ENCODE measurements at regions not wholly inside any gene's neighbourhood (a gene's known extent, or its start where the extent isn't known, plus 50 kb on each side); places are given as distances from the start of the nearest gene placed in this dataset.

- Histone ChIP-seq H3K36me3 (no peaks in the 10 kb centered on the region), H3K27me3 (no peaks in the 10 kb centered on the region), H3K4me1 (ENCODE audit: low read depth) (no peaks in the 10 kb centered on the region), H3K4me3 (no peak overlapping the region), H3K9me3 (ENCODE audit: low read depth) (no peaks in the 10 kb centered on the region), H3K27ac (no peak overlapping the region)
- no peak for DNase-seq (ENCODE audit: low read depth in 1 of 2, low spot score in 1 of 2)
- TF ChIP-seq CTCF (IDR thresholded peaks at IDR 0.05; ENCODE audit: low read depth, low read length) = no peak
Measured at GRCh38 chr5:164881442-164881841, 1376.0 kb downstream of the MAT2B start.

GRCh38 chr5:164885179-164885578, 1379.8 kb downstream of the MAT2B start:
- Histone ChIP-seq H3K27me3 (no peaks in the 10 kb centered on the region), H3K4me1 (ENCODE audit: low read depth) (no peaks in the 10 kb centered on the region), H3K27ac (no peak overlapping the region), H3K4me3 (no peak overlapping the region), H3K9me3 (ENCODE audit: low read depth) (no peaks in the 10 kb centered on the region), H3K36me3 (no peaks in the 10 kb centered on the region)
- no peak for TF ChIP-seq CTCF (IDR thresholded peaks at IDR 0.05; ENCODE audit: low read depth, low read length)
- no peak for DNase-seq (ENCODE audit: low read depth in 1 of 2, low spot score in 1 of 2)

GRCh38 chr5:164893071-164893470, 1387.7 kb downstream of the MAT2B start:
- H3K4me3 ChIP-seq = no peak overlapping the region
- no peaks in the 10 kb centered on the region for H3K27me3 ChIP-seq
- H3K36me3 ChIP-seq = no peaks in the 10 kb centered on the region
- TF ChIP-seq CTCF (IDR thresholded peaks at IDR 0.05; ENCODE audit: low read depth, low read length) = no peak
- DNase-seq (ENCODE audit: low read depth in 1 of 2, low spot score in 1 of 2) = no peak
- no peak overlapping the region for H3K27ac ChIP-seq
- no peaks in the 10 kb centered on the region for H3K9me3 ChIP-seq (ENCODE audit: low read depth)
- no peaks in the 10 kb centered on the region for H3K4me1 ChIP-seq (ENCODE audit: low read depth)

- no peak for TF ChIP-seq CTCF (IDR thresholded peaks at IDR 0.05; ENCODE audit: low read depth, low read length)
Measured at GRCh38 chr5:164898705-164899104, 1393.3 kb downstream of the MAT2B start.

GRCh38 chr5:164909673-164910072, 1404.3 kb downstream of the MAT2B start:
- DNase-seq (ENCODE audit: low read depth in 1 of 2, low spot score in 1 of 2) = no peak
- no peak for TF ChIP-seq CTCF (IDR thresholded peaks at IDR 0.05; ENCODE audit: low read depth, low read length)
- Histone ChIP-seq H3K36me3 (no peaks in the 10 kb centered on the region), H3K4me3 (no peak overlapping the region), H3K9me3 (ENCODE audit: low read depth) (no peaks in the 10 kb centered on the region), H3K27ac (no peak overlapping the region), H3K4me1 (ENCODE audit: low read depth) (no peaks in the 10 kb centered on the region), H3K27me3 (no peaks in the 10 kb centered on the region)

More at GRCh38 chr5:164898705-164899104, 1393.3 kb downstream of the MAT2B start:
- Histone ChIP-seq H3K27ac (no peak overlapping the region), H3K9me3 (ENCODE audit: low read depth) (no peaks in the 10 kb centered on the region), H3K4me3 (no peak overlapping the region), H3K36me3 (no peaks in the 10 kb centered on the region), H3K4me1 (ENCODE audit: low read depth) (no peaks in the 10 kb centered on the region), H3K27me3 (no peaks in the 10 kb centered on the region)
- no peak for DNase-seq (ENCODE audit: low read depth in 1 of 2, low spot score in 1 of 2)

GRCh38 chr5:164921722-164922121, 1416.3 kb downstream of the MAT2B start:
- no peak overlapping the region for H3K27ac ChIP-seq
- no peaks in the 10 kb centered on the region for H3K4me1 ChIP-seq (ENCODE audit: low read depth)
- no peaks in the 10 kb centered on the region for H3K27me3 ChIP-seq
- no peaks in the 10 kb centered on the region for H3K9me3 ChIP-seq (ENCODE audit: low read depth)
- no peak for TF ChIP-seq CTCF (IDR thresholded peaks at IDR 0.05; ENCODE audit: low read depth, low read length)
- no peak overlapping the region for H3K4me3 ChIP-seq
- H3K36me3 ChIP-seq = no peaks in the 10 kb centered on the region
- DNase-seq (ENCODE audit: low read depth in 1 of 2, low spot score in 1 of 2) = no peak

Measured in cardiac muscle cell (in vitro differentiated cells and primary cell).